DOHH2 (cell line): ENCODE measurements at regions not wholly inside any gene's neighbourhood (a gene's known extent, or its start where the extent isn't known, plus 50 kb on each side); places are given as distances from the start of the nearest gene placed in this dataset.

Experiments used
- H3F3A ChIP-seq: fragments of 200-600 bp; sonication (generic), shearing (Covaris generic); 2 replicates; pipeline ENCODE4 v1.6.0; 2016; ENCODE audit warnings: antibody characterized with exemption, mild to moderate bottlenecking; ENCODE audit not compliant: control insufficient read depth, insufficient read depth
- H3K27ac ChIP-seq: fragments of 200-600 bp; sonication (generic); 2 replicates; pipeline ENCODE4 v1.5.1; 2014; ENCODE audit warnings: low read depth, mild to moderate bottlenecking, low read length, moderate library complexity
- H3K27me3 ChIP-seq: fragments of 200-600 bp; sonication (generic); 2 replicates; pipeline ENCODE4 v1.6.1; 2014; ENCODE audit warnings: mild to moderate bottlenecking, low read length, mixed read lengths; ENCODE audit not compliant: control insufficient read depth
- H3K36me3 ChIP-seq: fragments of 200-600 bp; sonication (generic); 2 replicates; pipeline ENCODE4 v1.6.1; 2014; ENCODE audit warnings: mild to moderate bottlenecking, low read length, moderate library complexity, mixed read lengths; ENCODE audit not compliant: control insufficient read depth
- H3K4me1 ChIP-seq: fragments of 200-600 bp; sonication (generic); 2 replicates; pipeline ENCODE4 v1.6.1; 2014; ENCODE audit warnings: mild to moderate bottlenecking, low read length, mixed read lengths; ENCODE audit not compliant: control insufficient read depth
- H3K4me2 ChIP-seq: fragments of 200-600 bp; sonication (generic); 2 replicates; pipeline ENCODE4 v1.6.0; 2014; ENCODE audit warnings: mild to moderate bottlenecking, low read length, moderate library complexity
- H3K4me3 ChIP-seq: fragments of 200-600 bp; sonication (generic); 2 replicates; pipeline ENCODE4 v1.5.1; 2014; ENCODE audit warnings: mild to moderate bottlenecking, low read length, mixed read lengths
- H3K79me2 ChIP-seq: fragments of 200-600 bp; sonication (generic); 2 replicates; pipeline ENCODE4 v1.6.1; 2014; ENCODE audit warnings: mild to moderate bottlenecking, low read length, mixed read lengths; ENCODE audit not compliant: control insufficient read depth
- H3K9me2 ChIP-seq: fragments of 200-600 bp; sonication (generic); replicated peaks from 2 replicates; pipeline ENCODE4 v1.6.1; 2014; ENCODE audit warnings: mild to moderate bottlenecking, low read length, mixed read lengths; ENCODE audit not compliant: control insufficient read depth
- H3K9me3 ChIP-seq: fragments of 200-600 bp; sonication (generic); 2 replicates; pipeline ENCODE4 v1.6.1; 2014; ENCODE audit warnings: antibody characterized with exemption, low read length, mixed read lengths; ENCODE audit not compliant: control insufficient read depth, insufficient read depth
- H4K20me1 ChIP-seq: fragments of 200-600 bp; sonication (generic); 2 replicates; pipeline ENCODE4 v1.6.0; 2014; ENCODE audit warnings: low read depth, mild to moderate bottlenecking, antibody characterized with exemption, low read length, moderate library complexity; ENCODE audit not compliant: control insufficient read depth, insufficient read depth
- CTCF ChIP-seq: fragments of 200-600 bp; sonication (generic); IDR thresholded peaks from one replicate; pipeline ENCODE4 v1.5.1; 2014; ENCODE audit warnings: antibody characterized with exemption, mild to moderate bottlenecking, low read depth, low read length; ENCODE audit not compliant: poor library complexity, severe bottlenecking
- EZH2phosphoT487 ChIP-seq: fragments of 200-600 bp; sonication (generic); IDR thresholded peaks from 2 replicates; pipeline ENCODE4 v1.6.1; 2017; ENCODE audit warnings: borderline replicate concordance, mild to moderate bottlenecking, antibody characterized with exemption, low read length, moderate library complexity, mixed read lengths

DNA sequence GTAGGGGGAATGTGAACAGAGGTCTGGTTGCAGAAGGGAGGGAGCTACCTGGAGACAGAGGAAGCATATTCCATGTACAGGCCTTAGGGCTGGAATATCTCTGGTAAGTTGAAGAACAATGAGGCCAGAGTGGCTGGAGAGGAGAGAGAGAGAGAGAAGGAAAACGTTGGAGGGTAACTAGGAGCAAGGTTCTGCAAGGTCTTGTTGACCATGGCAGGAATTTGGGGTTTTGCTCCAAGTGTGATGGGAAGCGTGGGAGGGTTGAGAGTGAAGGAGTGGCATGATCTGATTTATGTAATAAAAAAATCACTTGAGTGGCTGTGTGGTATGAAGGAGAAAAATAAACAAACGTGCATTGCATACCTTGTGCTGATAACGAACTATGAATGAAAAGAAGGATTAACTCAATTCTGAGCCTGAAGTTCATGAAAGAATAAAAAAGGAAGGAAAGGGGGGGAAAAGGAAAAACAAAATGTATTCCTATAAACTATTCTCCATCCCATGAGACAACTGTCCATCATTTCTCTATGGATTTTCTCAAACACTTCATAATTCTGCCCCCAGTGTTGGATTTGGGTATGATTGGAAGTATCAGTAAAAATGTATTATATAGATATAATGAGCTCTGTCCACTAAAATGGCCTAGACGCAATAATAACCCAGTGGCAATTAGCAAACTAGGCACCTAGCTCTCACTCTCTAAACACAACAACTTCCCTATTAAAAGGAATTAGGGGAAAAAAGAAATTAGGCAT is 59.7 kb upstream of the PMAIP1 start:
- no peak overlapping the region for H3K4me3 ChIP-seq
- no peak overlapping the region for H3K4me2 ChIP-seq
- no peaks in the 10 kb centered on the region for H4K20me1 ChIP-seq
- H3F3A ChIP-seq: 0 out of 2 replicates have a peak, but pooled peaks cover 2% of the 10 kb centered on the region
- TF ChIP-seq EZH2phosphoT487 (no peak), CTCF (peak; percentile 15)
- H3K4me1 ChIP-seq: peaks cover 26% of the 10 kb centered on the region
- no peaks in the 10 kb centered on the region for H3K36me3 ChIP-seq
- no peaks in the 10 kb centered on the region for H3K9me3 ChIP-seq
- H3K27me3 ChIP-seq: no peaks in the 10 kb centered on the region
- H3K27ac ChIP-seq: no peak overlapping the region
- no peaks in the 10 kb centered on the region for H3K79me2 ChIP-seq
- H3K9me2 ChIP-seq: no peaks in the 10 kb centered on the region

GRCh38 chr18:59839246-59839645 is 60.5 kb upstream of the PMAIP1 start:
- Histone ChIP-seq H3K9me3 (no peaks in the 10 kb centered on the region), H3K27ac (no peak overlapping the region), H3F3A (0 out of 2 replicates have a peak, but pooled peaks cover 2% of the 10 kb centered on the region), H3K27me3 (no peaks in the 10 kb centered on the region), H3K4me1 (peaks cover 31% of the 10 kb centered on the region), H4K20me1 (no peaks in the 10 kb centered on the region), H3K4me2 (no peak overlapping the region), H3K9me2 (no peaks in the 10 kb centered on the region), H3K36me3 (no peaks in the 10 kb centered on the region), H3K79me2 (no peaks in the 10 kb centered on the region), H3K4me3 (no peak overlapping the region)
- no peak for TF ChIP-seq EZH2phosphoT487
- TF ChIP-seq CTCF: no peak

DNA sequence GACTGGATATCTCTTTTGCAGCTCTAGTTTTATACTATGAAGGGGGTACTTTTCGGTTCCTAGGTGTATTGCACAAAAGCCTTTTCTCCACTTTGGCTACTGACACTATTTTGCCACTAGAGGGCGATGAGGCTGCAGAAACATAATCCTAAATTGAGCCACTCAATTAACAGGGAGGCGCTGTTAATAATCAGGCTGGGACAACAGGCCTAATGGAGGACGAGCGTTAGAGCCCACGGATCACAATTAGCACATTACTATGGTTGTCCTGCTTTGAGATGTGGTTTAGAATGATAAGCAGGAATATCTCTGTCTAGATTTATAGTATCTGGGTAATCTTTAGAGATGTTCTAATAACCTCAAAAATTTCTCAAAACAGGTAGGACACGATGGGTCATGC is 62.2 kb upstream of the PMAIP1 start:
- no peaks in the 10 kb centered on the region for H4K20me1 ChIP-seq
- H3K9me3 ChIP-seq: no peaks in the 10 kb centered on the region
- H3K4me2 ChIP-seq: peak overlapping the region; percentile 34
- peaks cover 29% of the 10 kb centered on the region for H3K4me1 ChIP-seq
- no peaks in the 10 kb centered on the region for H3K27me3 ChIP-seq
- no peak for TF ChIP-seq EZH2phosphoT487
- TF ChIP-seq CTCF: peak; percentile 87
- H3K27ac ChIP-seq: no peak overlapping the region
- H3K9me2 ChIP-seq: no peaks in the 10 kb centered on the region
- H3K36me3 ChIP-seq: no peaks in the 10 kb centered on the region
- H3K4me3 ChIP-seq: no peak overlapping the region
- H3K79me2 ChIP-seq: no peaks in the 10 kb centered on the region
- H3F3A ChIP-seq: 0 out of 2 replicates have a peak, but pooled peaks cover 2% of the 10 kb centered on the region
